GM10847 (cell line): ENCODE measurements at regions not wholly inside any gene's neighbourhood (a gene's known extent, or its start where the extent isn't known, plus 50 kb on each side); places are given as distances from the start of the nearest gene placed in this dataset.

ENCODE experiments used
- POLR2A ChIP-seq: IDR thresholded peaks from 2 replicates; pipeline ENCODE4 v1.6.1; 2011; ENCODE audit not compliant: insufficient read length; ENCODE audit errors: extremely low read depth

DNA sequence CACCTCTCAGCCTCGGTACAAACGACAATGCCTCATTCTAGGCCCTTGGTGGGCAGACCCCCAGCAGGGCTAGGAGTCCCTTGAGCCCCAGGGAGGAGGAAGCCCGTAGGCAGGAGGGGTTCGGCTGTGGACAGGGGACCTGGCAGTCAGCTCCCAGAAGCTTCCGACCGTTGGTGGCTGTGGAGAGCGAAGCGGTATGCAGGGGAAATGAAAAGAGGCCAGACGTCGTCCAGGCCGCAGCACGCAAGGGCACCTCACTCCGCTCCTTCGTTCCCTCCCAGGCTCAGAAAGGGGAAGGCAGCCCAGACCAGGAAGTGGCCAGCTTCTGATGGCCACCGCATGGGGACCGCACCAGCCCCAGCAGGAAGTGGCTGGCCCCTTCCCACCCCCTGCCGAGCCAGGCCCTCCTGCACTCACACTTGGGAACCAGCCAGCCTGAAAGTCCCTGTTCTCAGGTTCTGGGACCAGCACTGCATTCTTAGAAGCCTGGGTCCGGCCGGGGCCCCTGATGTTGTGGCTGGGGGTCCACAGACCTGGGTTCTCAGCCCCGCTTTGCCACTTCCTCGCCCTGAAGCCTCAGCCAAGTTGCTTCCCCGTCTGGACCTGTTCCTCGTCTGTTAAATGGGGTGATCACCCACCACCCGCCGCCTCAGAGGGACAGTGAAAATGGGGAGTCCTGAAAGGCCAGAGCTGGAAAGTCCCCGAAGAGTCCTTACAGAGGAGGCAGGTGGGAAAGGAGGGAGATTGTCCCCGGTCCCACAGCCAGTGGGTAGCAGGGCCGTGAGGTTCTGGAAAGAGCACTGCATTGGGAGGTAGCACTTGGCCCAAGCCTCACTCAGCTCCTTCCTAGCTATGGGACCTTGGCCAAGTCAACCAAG is 104.0 kb upstream of the RUNX3 start:
- TF ChIP-seq POLR2A = no peak

DNA sequence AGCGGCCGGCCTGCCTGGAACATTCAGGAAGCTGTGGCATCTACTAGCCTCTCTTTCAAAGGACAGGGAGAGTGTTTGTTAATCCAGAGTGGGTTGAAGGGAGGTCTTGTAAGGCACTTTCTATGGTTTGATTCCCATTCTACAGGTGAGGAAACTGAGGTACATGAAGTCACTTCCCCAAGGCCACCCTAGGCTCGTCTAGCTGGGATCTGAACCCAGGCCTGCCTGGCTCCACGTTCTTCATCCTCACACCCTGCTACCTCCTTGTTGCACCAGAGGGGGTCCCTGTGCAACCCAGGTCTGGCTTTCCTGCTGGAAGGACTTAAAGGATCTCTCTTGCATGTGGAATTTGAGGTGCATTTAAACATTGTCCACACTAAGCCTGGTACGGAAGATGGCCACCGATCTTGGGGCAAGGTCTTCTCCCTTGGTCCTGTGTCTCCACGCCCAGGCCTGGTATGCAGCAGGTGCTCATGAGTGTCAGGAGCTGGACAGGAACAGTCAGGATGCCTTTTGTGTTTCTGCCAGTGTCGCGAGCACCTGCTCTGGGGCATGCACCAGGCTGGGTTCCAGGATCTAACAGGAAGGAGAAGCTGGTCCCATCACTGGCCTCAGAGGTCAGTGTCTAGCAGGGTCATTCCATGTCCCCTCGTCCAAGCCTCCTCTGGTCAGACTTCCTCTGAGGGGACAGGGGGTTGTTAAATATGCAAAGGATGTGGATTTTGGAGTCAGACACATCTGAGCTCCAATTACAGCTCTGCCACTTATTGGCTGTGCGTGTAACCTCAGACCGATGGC is 103.2 kb upstream of the RUNX3 start:
- TF ChIP-seq POLR2A = no peak

DNA sequence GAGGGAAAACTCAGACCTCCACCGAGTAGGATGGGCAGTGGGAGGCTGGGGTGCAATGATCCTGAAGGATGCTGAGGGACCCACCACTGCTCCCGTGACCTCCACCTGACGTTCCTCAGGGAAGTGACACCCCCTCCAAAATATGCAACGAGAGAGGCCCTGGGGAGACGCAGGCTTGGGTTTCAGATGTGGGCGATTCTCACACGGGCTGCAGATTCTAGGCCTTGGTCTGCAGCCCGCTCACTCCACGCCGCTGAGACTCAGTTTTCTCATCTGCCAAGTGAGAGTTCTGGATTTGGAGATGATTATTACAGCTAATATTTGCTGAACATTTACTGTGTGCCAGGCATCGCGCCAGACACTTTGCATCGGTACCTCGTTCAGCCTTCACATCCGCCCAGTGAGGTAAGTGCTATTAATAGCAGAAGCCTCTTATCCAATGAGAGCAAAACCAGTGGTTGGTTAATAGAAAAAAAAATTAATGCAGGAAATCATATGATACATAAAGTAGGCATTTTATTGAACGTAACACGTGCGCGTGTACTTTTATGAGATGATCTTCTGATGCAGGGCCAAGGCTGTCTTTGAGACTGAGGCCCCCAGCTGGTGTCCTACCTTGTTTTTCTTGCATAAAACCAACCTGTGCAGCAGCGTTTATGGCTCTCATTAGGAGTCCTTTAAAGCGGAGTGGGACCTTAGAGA is 102.0 kb upstream of the RUNX3 start:
- TF ChIP-seq POLR2A = peak; percentile 38

DNA sequence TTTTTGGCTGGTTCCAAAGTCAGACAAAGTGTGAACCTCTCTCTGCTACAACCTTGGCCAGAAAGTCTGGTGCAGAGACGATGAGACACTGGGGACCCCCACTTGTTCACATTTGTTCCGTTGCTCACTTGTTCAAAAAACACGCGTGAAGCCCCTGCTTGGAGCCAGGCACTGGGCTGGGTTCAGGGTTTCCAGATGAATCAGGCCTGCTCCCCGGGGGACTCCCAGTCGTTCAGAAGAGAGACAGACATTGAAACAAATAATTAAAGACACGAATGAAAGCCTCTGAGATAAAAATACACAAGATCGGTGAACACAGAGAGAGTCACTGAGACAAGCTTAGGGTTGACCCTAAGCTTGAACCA is 101.5 kb upstream of the RUNX3 start:
- TF ChIP-seq POLR2A = no peak

- TF ChIP-seq POLR2A = peak; percentile 16
These were observed 100.9 kb upstream of the RUNX3 start for GRCh38 chr1:25030674-25031589.

DNA sequence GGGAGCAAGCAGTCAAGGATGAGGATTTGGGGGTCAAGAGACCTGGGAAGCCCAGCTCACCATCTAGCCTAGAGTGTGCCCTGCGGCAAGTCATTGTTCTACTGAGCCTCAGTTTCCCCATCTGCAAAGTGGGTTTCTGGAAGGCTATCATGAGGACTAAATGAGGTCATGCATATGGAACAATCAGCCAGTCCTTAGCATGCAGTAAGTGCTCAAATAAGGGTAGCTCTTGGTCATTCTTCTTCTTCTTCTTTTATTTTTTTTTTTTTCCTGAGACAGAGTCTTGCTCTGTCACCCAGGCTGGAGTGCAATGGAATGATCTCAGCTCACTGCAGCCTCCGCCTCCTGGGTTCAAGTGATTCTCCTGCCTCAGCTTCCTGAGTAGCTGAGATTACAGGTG is 99.9 kb upstream of the RUNX3 start:
- no peak for TF ChIP-seq POLR2A

DNA sequence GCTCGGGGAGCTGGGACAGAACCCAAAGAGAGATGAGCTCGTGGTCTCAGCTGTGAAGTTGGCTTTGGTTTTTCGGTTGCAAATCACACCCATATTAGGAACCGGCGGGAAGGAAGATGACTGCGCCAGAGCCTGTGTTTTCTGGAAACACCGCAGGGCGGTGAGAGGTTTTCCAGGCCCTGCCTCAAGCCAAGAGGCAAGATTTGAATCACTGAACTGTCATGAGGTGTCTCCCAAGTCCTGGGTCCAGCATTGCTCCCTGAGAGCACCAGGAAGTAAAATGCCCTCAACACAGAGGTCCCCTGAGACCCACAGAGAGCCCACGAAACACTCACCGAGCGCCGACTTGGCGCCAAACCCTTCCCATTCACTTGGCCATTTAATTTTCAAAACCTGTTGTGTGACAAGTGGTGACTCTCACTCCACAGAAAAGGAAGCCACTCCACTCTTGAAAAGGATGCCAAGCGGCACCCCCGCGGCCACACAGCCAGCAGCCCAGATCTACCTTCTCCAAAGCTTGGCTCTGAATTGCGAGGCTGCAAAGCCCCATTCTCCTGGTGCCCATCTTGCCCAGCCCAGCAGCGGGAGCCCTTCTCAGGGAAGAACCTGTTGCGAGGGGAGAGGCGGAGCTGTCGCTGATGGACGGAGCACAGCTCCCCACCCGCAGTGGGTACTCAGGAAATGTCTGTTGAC is 99.0 kb upstream of the RUNX3 start:
- peak; percentile 21 for TF ChIP-seq POLR2A

GRCh38 chr1:25028587-25028906 is 98.5 kb upstream of the RUNX3 start:
- no peak for TF ChIP-seq POLR2A

DNA sequence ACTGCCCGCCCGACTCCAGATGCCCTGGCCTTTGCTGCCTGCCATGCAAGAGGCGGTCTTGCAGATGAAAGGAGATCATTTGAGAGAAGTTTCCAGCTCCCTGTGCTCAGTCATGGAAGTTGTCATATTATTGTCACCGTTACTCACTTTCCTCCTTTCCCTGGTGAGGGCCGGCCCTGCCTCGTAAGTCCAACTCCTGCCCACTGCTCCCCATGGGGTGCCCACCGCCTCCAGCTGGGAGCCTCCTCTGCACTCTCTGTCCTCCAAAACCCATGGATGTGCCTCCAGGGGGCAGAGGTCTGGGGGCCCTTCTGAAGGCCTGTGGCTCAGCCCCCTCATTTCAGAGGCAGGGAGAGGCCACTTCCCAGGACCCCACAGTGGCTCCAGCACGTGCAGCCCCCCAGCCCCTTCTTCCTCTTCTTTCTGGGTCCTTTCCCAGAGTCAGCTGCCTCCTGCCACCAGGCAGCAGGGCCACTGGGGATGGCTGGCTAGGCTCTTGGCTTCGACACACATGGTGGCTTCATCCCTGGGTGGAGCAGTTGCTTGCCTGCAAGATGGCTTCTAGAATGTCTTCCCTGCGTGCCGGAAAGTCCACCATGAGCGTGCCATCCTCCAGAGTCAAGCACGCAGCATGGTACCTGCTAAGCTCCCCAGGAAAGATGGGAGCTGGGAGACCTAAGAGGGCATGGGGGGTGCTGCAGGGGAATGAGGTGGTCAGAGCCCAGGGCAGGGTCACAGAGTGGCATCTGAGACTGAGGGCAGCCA is 97.9 kb upstream of the RUNX3 start:
- no peak for TF ChIP-seq POLR2A

DNA sequence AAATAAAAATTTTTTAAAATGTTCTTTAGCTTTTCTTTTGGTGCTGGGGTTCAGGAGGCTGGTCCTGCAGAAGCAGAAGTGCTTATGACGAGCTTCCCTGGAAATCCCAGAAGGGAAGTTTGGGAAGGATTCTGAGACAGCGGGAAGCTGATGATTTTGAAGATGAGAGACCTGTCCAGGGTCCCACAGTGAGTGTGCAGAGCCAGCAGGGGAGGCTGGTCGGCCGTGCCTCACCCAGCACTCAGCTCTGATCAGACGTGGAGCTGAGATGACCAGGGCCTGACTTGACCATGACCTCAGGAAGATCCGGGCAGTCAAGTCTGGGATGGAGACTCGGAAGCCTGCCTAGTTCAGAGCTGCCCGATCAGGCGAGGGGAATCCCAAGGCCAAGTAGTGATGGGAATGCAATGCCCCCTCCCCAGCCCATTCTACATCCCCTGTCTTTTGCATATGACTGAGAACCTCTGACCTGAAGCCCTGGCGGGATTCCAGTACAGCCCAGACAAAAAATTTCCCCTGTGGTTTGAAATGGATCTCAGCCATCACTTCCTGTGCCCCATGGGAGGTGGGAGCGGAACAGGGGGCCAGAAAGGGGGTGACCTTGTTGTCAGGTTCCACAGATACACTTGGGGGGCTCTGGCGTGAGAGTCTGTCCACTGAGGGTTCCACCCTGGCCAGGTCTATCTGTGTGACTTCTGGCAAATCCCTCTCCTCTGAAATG is 96.8 kb upstream of the RUNX3 start:
- TF ChIP-seq POLR2A = no peak

DNA sequence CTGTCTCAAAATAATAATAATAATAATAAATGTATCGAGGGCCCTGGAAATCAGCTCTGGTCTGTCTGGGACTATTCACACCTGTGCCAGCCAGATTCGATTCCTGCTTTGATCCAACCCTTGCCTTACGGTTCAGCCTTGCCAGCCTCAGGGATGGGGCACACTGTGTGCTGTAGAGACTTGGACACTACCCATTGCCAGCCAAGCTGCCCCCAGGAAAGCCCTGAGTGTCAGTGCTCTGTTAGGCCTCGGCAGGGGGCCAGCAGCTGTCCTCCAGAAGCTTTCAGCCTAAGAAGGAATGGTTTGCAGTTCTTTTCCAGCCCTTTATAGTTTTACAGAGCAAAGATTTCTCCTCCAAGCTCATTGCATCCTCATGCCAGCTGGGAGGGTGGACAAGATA is 96.2 kb upstream of the RUNX3 start:
- TF ChIP-seq POLR2A = no peak

DNA sequence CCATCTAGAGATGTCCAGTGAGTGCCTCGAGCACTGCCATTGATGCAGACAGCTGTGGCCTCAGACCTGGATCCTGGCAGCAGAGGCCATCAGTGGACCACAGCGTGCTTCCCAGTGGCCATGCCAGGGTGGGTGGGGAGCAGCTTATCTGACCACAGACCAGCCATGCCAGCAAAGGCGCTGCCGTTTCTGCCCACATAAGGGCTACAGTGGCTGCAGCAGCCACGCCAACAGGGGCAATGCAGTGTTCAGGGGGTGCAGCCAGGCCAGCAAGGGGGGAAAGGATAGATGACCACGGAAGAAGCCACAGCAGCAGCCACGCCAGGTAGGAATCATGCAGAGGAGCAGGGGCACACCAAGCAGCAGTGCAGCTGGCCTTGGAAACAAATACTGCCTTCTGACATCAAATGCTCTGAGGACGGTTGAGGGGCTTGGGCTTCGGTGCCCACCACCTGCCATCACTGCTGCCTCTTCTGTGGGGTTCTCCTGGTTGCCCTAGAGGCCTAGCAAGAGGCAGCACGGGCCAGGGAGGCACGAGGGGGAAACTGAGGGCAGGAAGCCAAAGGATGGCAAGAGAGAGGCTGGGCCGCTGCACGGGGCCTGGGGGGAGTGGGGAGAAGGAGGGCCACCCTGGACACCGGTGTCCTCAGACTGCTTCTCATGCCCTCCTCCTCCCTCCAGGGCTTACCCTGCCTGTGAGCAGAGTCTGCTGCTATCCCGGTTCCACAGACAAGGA is 94.7 kb upstream of the RUNX3 start:
- no peak for TF ChIP-seq POLR2A
